Gastrocnemius medialis (tissue), 4 donors: ENCODE measurements at regions not wholly inside any gene's neighbourhood (a gene's known extent, or its start where the extent isn't known, plus 50 kb on each side); places are given as distances from the start of the nearest gene placed in this dataset.

Experiments used
- ATAC-seq, 2 donors: fragments of 150-250 bp; one replicate each; pipeline ENCODE4 v1.9.1; 2016
- DNase-seq, 2 donors: peaks; one replicate each; pipeline ENCODE4 v3.0.0-alpha.2; 2019
- H3K27ac ChIP-seq, 4 donors: fragments of 200-600 bp; sonication (generic); 1 replicate in 1 of 4; 2 replicates in 3 of 4; pipeline ENCODE4 v1.5.1; 2016 to 2018; ENCODE audit warnings: mild to moderate bottlenecking in 2 of 4, moderate library complexity in 1 of 4
- H3K27me3 ChIP-seq, 3 donors: fragments of 200-600 bp; sonication (generic) in 2 of 3; 1 replicate in 1 of 3; 2 replicates in 2 of 3; pipeline versions ENCODE4 v1.5.1 to v1.6.0; 2016 to 2019; ENCODE audit warnings: mild to moderate bottlenecking in 1 of 3, moderate library complexity in 1 of 3
- H3K36me3 ChIP-seq, 2 donors: fragments of 200-600 bp; sonication (generic) in 1 of 2; one replicate each; pipeline ENCODE4 v1.5.1; 2017 to 2018
- H3K4me1 ChIP-seq, 2 donors: fragments of 200-600 bp; sonication (generic) in 1 of 2; one replicate each; pipeline ENCODE4 v1.5.1; 2016 to 2017; ENCODE audit warnings: mild to moderate bottlenecking in 2 of 2
- H3K4me3 ChIP-seq, 4 donors: fragments of 200-600 bp; sonication (generic) in 3 of 4; 1 replicate in 1 of 4; 2 replicates in 3 of 4; pipeline ENCODE4 v1.5.1; 2016 to 2019; ENCODE audit warnings: mild to moderate bottlenecking in 2 of 4
- H3K9me3 ChIP-seq, 3 donors: fragments of 200-600 bp; sonication (generic) in 2 of 3; 1 replicate in 1 of 3; 2 replicates in 2 of 3; pipeline ENCODE4 v1.5.1; 2016 to 2019
- CTCF ChIP-seq, 5 experiments: fragments of 450-650 bp in 3 of 5; fragments of 200-600 bp in 2 of 5; sonication (generic) in 2 of 5; IDR thresholded peaks in 4 of 5; conservative IDR thresholded peaks in 1 of 5; 1 replicate in 4 of 5; 2 replicates in 1 of 5; pipeline ENCODE4 v1.5.1; 2016 to 2019; ENCODE audit warnings: antibody characterized with exemption in 5 of 5, mild to moderate bottlenecking in 3 of 5, moderate library complexity in 3 of 5
- POLR2A ChIP-seq, 2 donors: fragments of 450-650 bp; IDR thresholded peaks; one replicate each; pipeline ENCODE4 v1.6.1; 2017; ENCODE audit warnings: antibody characterized with exemption in 2 of 2, mild to moderate bottlenecking in 2 of 2, moderate library complexity in 2 of 2
- in situ Hi-C, 4 donors: fragments of 200-750 bp; cut with MboI; loops; one replicate each; pipeline versions ENCODE4 v1.15.0 to v1.8.0; 2017; ENCODE audit warnings: low sequenced_read_pairs in 4 of 4
- intact Hi-C: fragments of 100-400 bp; cut with DNase I; formaldehyde crosslinking; loops from one replicate; pipeline ENCODE4 v1.15.1; 2023; ENCODE audit warnings: low total_unique reads

GRCh38 chr17:74148901-74149596, 54.4 kb upstream of the RPL38 start:
- Histone ChIP-seq H3K9me3 (no peaks in the 10 kb centered on the region), H3K27me3 (no peaks in the 10 kb centered on the region), H3K36me3 (no peaks in the 10 kb centered on the region), H3K27ac (no peak overlapping the region), H3K4me3 (no peak overlapping the region), H3K4me1 (no peaks in the 10 kb centered on the region)
- no peak for DNase-seq
- in situ Hi-C loops (no loop called here), intact Hi-C loops (no loop called here)
- TF ChIP-seq CTCF (IDR thresholded peaks at IDR 0.05 in 4 of 5, conservative IDR thresholded peaks at IDR 0.05 in 1 of 5) (no peak), POLR2A (IDR thresholded peaks at IDR 0.05) (no peak)
- no peak for ATAC-seq

DNA sequence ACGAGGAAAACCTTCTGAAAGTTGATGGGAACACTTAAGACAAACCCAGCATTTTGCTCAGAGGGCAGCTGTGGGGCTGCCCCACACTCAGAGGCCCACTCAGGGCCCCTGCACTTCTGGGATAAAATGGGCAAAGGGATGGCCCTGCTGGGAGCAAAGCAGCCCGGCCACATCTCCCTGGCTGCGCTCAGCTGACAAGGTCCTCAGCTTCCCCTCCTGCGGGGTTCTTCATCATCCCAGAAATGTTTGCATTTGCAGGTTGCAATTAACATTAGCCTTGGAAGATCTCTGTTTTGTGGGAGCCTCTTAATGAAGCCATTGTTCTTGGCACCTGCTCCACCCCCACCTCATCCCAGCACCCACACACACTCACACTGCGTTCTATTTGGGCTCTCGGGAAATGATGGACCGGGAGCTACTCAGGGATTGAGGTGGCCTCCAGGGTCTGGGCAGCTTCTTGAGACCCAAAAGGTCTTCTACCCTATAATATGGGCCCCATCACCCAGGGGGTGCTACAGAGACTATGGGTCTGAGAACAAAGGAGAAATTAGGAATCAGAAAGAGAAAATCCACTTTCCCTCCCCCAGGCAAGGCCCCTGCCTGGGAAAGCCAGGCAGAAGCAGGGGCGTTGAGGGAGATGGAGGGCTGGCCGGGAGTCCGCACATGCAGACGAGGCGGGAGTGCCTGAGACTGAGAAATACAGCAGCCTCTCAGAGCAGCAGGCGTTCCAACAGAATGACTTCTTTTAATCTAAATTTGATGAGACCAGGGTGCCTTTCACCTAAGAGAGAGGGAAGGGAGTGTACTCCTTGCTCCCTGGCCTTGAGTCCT, 53.7 kb upstream of the RPL38 start:
- Histone ChIP-seq H3K27ac (no peak overlapping the region), H3K4me3 (no peak overlapping the region), H3K27me3 (no peaks in the 10 kb centered on the region), H3K9me3 (no peaks in the 10 kb centered on the region), H3K36me3 (no peaks in the 10 kb centered on the region), H3K4me1 (no peaks in the 10 kb centered on the region)
- ATAC-seq = no peak
- in situ Hi-C loops (loop anchor here in 1 of 4 donors (25.0 kb wide), 1 partner anchor 713 kb away; no protein-coding TSS in a partner anchor), intact Hi-C loops (no loop called here)
- no peak for DNase-seq
- TF ChIP-seq POLR2A (IDR thresholded peaks at IDR 0.05) (no peak), CTCF (IDR thresholded peaks at IDR 0.05 in 4 of 5, conservative IDR thresholded peaks at IDR 0.05 in 1 of 5) (no peak)

GRCh38 chr17:74150428-74151025, 53.0 kb upstream of the RPL38 start:
- Histone ChIP-seq H3K4me3 (no peak overlapping the region), H3K27me3 (no peaks in the 10 kb centered on the region), H3K27ac (no peak overlapping the region), H3K36me3 (no peaks in the 10 kb centered on the region), H3K9me3 (no peaks in the 10 kb centered on the region), H3K4me1 (no peaks in the 10 kb centered on the region)
- no peak for DNase-seq
- TF ChIP-seq CTCF (IDR thresholded peaks at IDR 0.05 in 4 of 5, conservative IDR thresholded peaks at IDR 0.05 in 1 of 5) = no peak
- no peak for TF ChIP-seq POLR2A (IDR thresholded peaks at IDR 0.05)
- no peak for ATAC-seq
- intact Hi-C loops = no loop called here
- in situ Hi-C loops = loop anchor here in 1 of 4 donors (25.0 kb wide), 1 partner anchor 713 kb away; no protein-coding TSS in a partner anchor

DNA sequence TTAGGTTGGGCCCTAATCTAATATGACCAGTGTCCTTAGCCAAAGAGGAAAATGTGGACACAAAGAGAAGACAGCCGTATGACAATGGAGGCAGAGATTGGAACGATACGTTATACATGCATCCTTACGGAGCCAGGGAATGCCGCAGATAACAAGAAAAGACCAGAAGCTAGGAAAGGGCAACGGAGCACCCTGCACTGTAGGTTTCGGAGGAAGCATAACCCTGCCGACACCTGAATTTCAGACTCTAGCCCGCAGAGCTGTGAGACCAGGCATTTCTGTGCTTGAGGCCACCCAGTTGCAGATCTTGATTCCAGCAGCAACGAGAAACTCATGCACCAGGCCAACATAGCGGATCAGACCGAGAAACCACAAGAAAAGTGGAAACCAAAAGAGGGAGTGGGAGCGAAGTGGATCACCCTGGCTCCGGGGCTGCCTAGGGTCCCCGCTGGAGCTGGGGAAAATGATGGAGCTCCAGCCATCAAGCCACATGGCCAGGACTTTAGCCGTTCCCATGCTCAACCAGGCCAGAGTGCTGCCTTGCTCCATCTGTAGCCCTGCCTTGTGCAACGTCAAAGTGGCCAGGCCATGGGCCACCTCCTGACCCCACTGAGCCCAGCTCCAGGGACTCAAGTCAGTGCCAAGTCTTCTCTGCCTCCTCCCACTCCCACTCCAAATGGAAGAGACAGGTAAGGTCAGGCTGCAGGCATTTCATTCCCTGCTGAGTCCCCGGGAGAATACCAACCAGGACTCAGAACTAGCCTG, 51.7 kb upstream of the RPL38 start:
- intact Hi-C loops = no loop called here
- in situ Hi-C loops = loop anchor here in 1 of 4 donors (25.0 kb wide), 1 partner anchor 714 kb away; no protein-coding TSS in a partner anchor
- TF ChIP-seq CTCF (IDR thresholded peaks at IDR 0.05 in 4 of 5, conservative IDR thresholded peaks at IDR 0.05 in 1 of 5) (no peak), POLR2A (IDR thresholded peaks at IDR 0.05) (no peak)
- no peak for DNase-seq
- no peaks in the 10 kb centered on the region for H3K9me3 ChIP-seq
- H3K4me1 ChIP-seq = no peaks in the 10 kb centered on the region
- H3K36me3 ChIP-seq = no peaks in the 10 kb centered on the region
- no peaks in the 10 kb centered on the region for H3K27me3 ChIP-seq
- no peak for ATAC-seq
- no peak overlapping the region for H3K27ac ChIP-seq
- H3K4me3 ChIP-seq = no peak overlapping the region
